ENCODE measurements at regions not wholly inside any gene's neighbourhood (a gene's known extent, or its start where the extent isn't known, plus 50 kb on each side); places are given as distances from the start of the nearest gene placed in this dataset.

- TF ChIP-seq, protein P1, sequence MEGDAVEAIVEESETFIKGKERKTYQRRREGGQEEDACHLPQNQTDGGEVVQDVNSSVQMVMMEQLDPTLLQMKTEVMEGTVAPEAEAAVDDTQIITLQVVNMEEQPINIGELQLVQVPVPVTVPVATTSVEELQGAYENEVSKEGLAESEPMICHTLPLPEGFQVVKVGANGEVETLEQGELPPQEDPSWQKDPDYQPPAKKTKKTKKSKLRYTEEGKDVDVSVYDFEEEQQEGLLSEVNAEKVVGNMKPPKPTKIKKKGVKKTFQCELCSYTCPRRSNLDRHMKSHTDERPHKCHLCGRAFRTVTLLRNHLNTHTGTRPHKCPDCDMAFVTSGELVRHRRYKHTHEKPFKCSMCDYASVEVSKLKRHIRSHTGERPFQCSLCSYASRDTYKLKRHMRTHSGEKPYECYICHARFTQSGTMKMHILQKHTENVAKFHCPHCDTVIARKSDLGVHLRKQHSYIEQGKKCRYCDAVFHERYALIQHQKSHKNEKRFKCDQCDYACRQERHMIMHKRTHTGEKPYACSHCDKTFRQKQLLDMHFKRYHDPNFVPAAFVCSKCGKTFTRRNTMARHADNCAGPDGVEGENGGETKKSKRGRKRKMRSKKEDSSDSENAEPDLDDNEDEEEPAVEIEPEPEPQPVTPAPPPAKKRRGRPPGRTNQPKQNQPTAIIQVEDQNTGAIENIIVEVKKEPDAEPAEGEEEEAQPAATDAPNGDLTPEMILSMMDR (IDR thresholded peaks at IDR 0.05), result no peak
- TF ChIP-seq POLR2A (IDR thresholded peaks at IDR 0.05), result no peak
These were observed 512.3 kb upstream of the PCDH9 start for GRCh38 chr13:67742478-67742877.
